ENCODE measurements at regions not wholly inside any gene's neighbourhood (a gene's known extent, or its start where the extent isn't known, plus 50 kb on each side); places are given as distances from the start of the nearest gene placed in this dataset.

GRCh38 chr10:75347186-75347585 lies 54.4 kb downstream of the ZNF503 start:
- no peaks in the 10 kb centered on the region for H3K9me3 Mint-ChIP-seq
- no peaks in the 10 kb centered on the region for H3K4me1 Mint-ChIP-seq
- ATAC-seq, result no peak

GRCh38 chr10:75345738-75346137 lies 55.8 kb downstream of the ZNF503 start:
- Mint-ChIP-seq H3K4me3 (no peak overlapping the region), H3K27me3 (no peaks in the 10 kb centered on the region), H3K27ac (no peak overlapping the region), H3K9me3 (no peaks in the 10 kb centered on the region), H3K4me1 (no peaks in the 10 kb centered on the region)
- DNase-seq, result no peak
- no peak for ATAC-seq

More at GRCh38 chr10:75347186-75347585, 54.4 kb downstream of the ZNF503 start:
- Mint-ChIP-seq H3K27ac (no peak overlapping the region), H3K27me3 (no peaks in the 10 kb centered on the region), H3K4me3 (no peak overlapping the region)
- DNase-seq, result no peak

- Mint-ChIP-seq H3K27me3 (no peaks in the 10 kb centered on the region), H3K9me3 (no peaks in the 10 kb centered on the region), H3K4me1 (no peaks in the 10 kb centered on the region), H3K27ac (no peak overlapping the region), H3K4me3 (no peak overlapping the region)
- ATAC-seq (no peak), DNase-seq (no peak)
These were observed 57.4 kb downstream of the ZNF503 start for GRCh38 chr10:75344170-75344569.

- no peaks in the 10 kb centered on the region for H3K9me3 Mint-ChIP-seq
- H3K27ac Mint-ChIP-seq, result no peak overlapping the region
- DNase-seq, result no peak
- H3K4me1 Mint-ChIP-seq, result no peaks in the 10 kb centered on the region
- ATAC-seq, result no peak
- H3K27me3 Mint-ChIP-seq, result no peaks in the 10 kb centered on the region
- no peak overlapping the region for H3K4me3 Mint-ChIP-seq
These were observed 59.2 kb downstream of the ZNF503 start for GRCh38 chr10:75342397-75342796.

- no peaks in the 10 kb centered on the region for H3K9me3 Mint-ChIP-seq
- no peaks in the 10 kb centered on the region for H3K4me1 Mint-ChIP-seq
- H3K27ac Mint-ChIP-seq, result no peak overlapping the region
- DNase-seq (no peak), ATAC-seq (no peak)
- peaks cover 11% of the 10 kb centered on the region for H3K27me3 Mint-ChIP-seq
- no peak overlapping the region for H3K4me3 Mint-ChIP-seq
These were observed 65.6 kb downstream of the ZNF503 start for GRCh38 chr10:75335983-75336382.

- H3K27ac Mint-ChIP-seq, result no peak overlapping the region
- H3K4me1 Mint-ChIP-seq, result no peaks in the 10 kb centered on the region
- H3K4me3 Mint-ChIP-seq, result no peak overlapping the region
These were observed 66.4 kb downstream of the ZNF503 start for GRCh38 chr10:75335191-75335590.

GRCh38 chr10:75334720-75335119 lies 66.8 kb downstream of the ZNF503 start:
- no peaks in the 10 kb centered on the region for H3K4me1 Mint-ChIP-seq
- peaks cover 23% of the 10 kb centered on the region for H3K27me3 Mint-ChIP-seq
- no peaks in the 10 kb centered on the region for H3K9me3 Mint-ChIP-seq
- DNase-seq (no peak), ATAC-seq (no peak)
- no peak overlapping the region for H3K4me3 Mint-ChIP-seq
- no peak overlapping the region for H3K27ac Mint-ChIP-seq

More at GRCh38 chr10:75335191-75335590, 66.4 kb downstream of the ZNF503 start:
- no peak for ATAC-seq
- no peak for DNase-seq
- no peaks in the 10 kb centered on the region for H3K9me3 Mint-ChIP-seq
- peaks cover 18% of the 10 kb centered on the region for H3K27me3 Mint-ChIP-seq

- no peak overlapping the region for H3K27ac Mint-ChIP-seq
- no peak for ATAC-seq
- H3K4me3 Mint-ChIP-seq, result no peak overlapping the region
- H3K4me1 Mint-ChIP-seq, result no peaks in the 10 kb centered on the region
- no peaks in the 10 kb centered on the region for H3K9me3 Mint-ChIP-seq
- H3K27me3 Mint-ChIP-seq, result peaks cover 25% of the 10 kb centered on the region
- DNase-seq, result no peak
These were observed 69.5 kb downstream of the ZNF503 start for GRCh38 chr10:75332081-75332480.

- H3K27me3 Mint-ChIP-seq, result peaks cover 25% of the 10 kb centered on the region
- no peak for ATAC-seq
- no peak for DNase-seq
- no peaks in the 10 kb centered on the region for H3K4me1 Mint-ChIP-seq
- no peak overlapping the region for H3K4me3 Mint-ChIP-seq
- no peaks in the 10 kb centered on the region for H3K9me3 Mint-ChIP-seq
- H3K27ac Mint-ChIP-seq, result no peak overlapping the region
These were observed 70.5 kb downstream of the ZNF503 start for GRCh38 chr10:75331081-75331480.

- Mint-ChIP-seq H3K27me3 (peaks cover 32% of the 10 kb centered on the region), H3K4me3 (no peak overlapping the region), H3K4me1 (no peaks in the 10 kb centered on the region), H3K27ac (no peak overlapping the region), H3K9me3 (no peaks in the 10 kb centered on the region)
- DNase-seq, result no peak
- ATAC-seq, result no peak
These were observed 72.3 kb downstream of the ZNF503 start for GRCh38 chr10:75329190-75329745.

- H3K9me3 Mint-ChIP-seq, result peaks cover 5 to 14% of the 10 kb centered on the region in 2 donors
- no peak overlapping the region for H3K27ac Mint-ChIP-seq
- ATAC-seq (no peak), DNase-seq (no peak)
- peaks cover 24% of the 10 kb centered on the region for H3K27me3 Mint-ChIP-seq
- H3K4me3 Mint-ChIP-seq, result no peak overlapping the region
- H3K4me1 Mint-ChIP-seq, result no peaks in the 10 kb centered on the region
These were observed 75.3 kb downstream of the ZNF503 start for GRCh38 chr10:75326306-75326705.

GRCh38 chr10:75319274-75319673 lies 82.3 kb downstream of the ZNF503 start:
- no peak overlapping the region for H3K4me3 Mint-ChIP-seq
- H3K4me1 Mint-ChIP-seq, result no peaks in the 10 kb centered on the region
- H3K27me3 Mint-ChIP-seq, result no peaks in the 10 kb centered on the region
- peaks cover 10 to 32% of the 10 kb centered on the region in 2 donors for H3K9me3 Mint-ChIP-seq
- no peak overlapping the region for H3K27ac Mint-ChIP-seq
- DNase-seq, result no peak
- ATAC-seq, result no peak

GRCh38 chr10:75314570-75314969 lies 78.8 kb upstream of the COMTD1 start:
- ATAC-seq, result no peak
- Mint-ChIP-seq H3K4me3 (no peak overlapping the region), H3K27ac (no peak overlapping the region), H3K4me1 (no peaks in the 10 kb centered on the region), H3K9me3 (peaks cover 20 to 36% of the 10 kb centered on the region in 2 donors), H3K27me3 (peaks cover 11% of the 10 kb centered on the region)
- no peak for DNase-seq

GRCh38 chr10:75312440-75312839 lies 76.7 kb upstream of the COMTD1 start:
- H3K9me3 Mint-ChIP-seq, result peaks cover 20 to 36% of the 10 kb centered on the region in 2 donors

GRCh38 chr10:75305675-75306074 lies 69.9 kb upstream of the COMTD1 start:
- H3K27ac Mint-ChIP-seq, result no peak overlapping the region
- no peak for ATAC-seq
- no peak overlapping the region for H3K4me3 Mint-ChIP-seq
- DNase-seq, result no peak
- peaks cover 11% of the 10 kb centered on the region for H3K4me1 Mint-ChIP-seq
- peaks cover 1% of the 10 kb centered on the region for H3K27me3 Mint-ChIP-seq
- H3K9me3 Mint-ChIP-seq, result peaks cover 9 to 12% of the 10 kb centered on the region in 2 donors

More at GRCh38 chr10:75312440-75312839, 76.7 kb upstream of the COMTD1 start:
- Mint-ChIP-seq H3K27ac (no peak overlapping the region), H3K4me1 (peaks cover 2% of the 10 kb centered on the region), H3K27me3 (peaks cover 11% of the 10 kb centered on the region), H3K4me3 (no peak overlapping the region)
- ATAC-seq (no peak), DNase-seq (no peak)

- Mint-ChIP-seq H3K4me3 (no peak overlapping the region), H3K4me1 (peaks cover 11% of the 10 kb centered on the region), H3K27ac (no peak overlapping the region), H3K9me3 (peaks cover 9 to 12% of the 10 kb centered on the region in 2 donors), H3K27me3 (no peaks in the 10 kb centered on the region)
- DNase-seq, result no peak
- ATAC-seq, result no peak
These were observed 69.1 kb upstream of the COMTD1 start for GRCh38 chr10:75304741-75305390.

- H3K4me1 Mint-ChIP-seq, result peaks cover 11% of the 10 kb centered on the region
- H3K27ac Mint-ChIP-seq, result no peak overlapping the region
- peaks cover 9 to 12% of the 10 kb centered on the region in 2 donors for H3K9me3 Mint-ChIP-seq
- no peaks in the 10 kb centered on the region for H3K27me3 Mint-ChIP-seq
- no peak overlapping the region for H3K4me3 Mint-ChIP-seq
- ATAC-seq (no peak), DNase-seq (no peak)
These were observed 68.6 kb upstream of the COMTD1 start for GRCh38 chr10:75304313-75304712.
